ENCODE measurements at regions not wholly inside any gene's neighbourhood (a gene's known extent, or its start where the extent isn't known, plus 50 kb on each side); places are given as distances from the start of the nearest gene placed in this dataset.

DNA sequence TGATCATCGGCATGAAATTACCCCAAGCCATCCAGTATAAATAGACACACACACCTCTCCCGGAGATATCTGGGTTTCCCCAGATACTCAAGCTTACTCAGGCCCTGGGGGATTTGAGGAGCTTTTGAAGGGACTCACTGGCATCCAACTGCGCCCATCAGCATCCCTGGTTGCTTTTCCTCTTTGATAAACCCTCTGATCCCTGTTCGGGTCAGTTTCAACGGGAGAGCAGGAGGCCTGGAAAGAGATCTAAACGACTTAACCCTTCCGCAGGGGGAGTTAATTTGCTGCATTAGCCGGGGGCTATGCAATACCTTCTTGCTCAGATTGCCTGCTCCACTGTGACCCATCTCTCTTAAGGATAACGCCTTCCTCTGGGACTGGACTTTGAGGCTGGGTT, 76.6 kb downstream of the MAF start:
- TF ChIP-seq, protein P1, sequence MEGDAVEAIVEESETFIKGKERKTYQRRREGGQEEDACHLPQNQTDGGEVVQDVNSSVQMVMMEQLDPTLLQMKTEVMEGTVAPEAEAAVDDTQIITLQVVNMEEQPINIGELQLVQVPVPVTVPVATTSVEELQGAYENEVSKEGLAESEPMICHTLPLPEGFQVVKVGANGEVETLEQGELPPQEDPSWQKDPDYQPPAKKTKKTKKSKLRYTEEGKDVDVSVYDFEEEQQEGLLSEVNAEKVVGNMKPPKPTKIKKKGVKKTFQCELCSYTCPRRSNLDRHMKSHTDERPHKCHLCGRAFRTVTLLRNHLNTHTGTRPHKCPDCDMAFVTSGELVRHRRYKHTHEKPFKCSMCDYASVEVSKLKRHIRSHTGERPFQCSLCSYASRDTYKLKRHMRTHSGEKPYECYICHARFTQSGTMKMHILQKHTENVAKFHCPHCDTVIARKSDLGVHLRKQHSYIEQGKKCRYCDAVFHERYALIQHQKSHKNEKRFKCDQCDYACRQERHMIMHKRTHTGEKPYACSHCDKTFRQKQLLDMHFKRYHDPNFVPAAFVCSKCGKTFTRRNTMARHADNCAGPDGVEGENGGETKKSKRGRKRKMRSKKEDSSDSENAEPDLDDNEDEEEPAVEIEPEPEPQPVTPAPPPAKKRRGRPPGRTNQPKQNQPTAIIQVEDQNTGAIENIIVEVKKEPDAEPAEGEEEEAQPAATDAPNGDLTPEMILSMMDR (IDR thresholded peaks at IDR 0.05): no peak
- TF ChIP-seq SIN3A (IDR thresholded peaks at IDR 0.05; ENCODE audit: borderline replicate concordance, insufficient read depth, low read depth, low read length): no peak
- TF ChIP-seq POLR2AphosphoS5 (IDR thresholded peaks at IDR 0.05; ENCODE audit: low read depth, low read length): no peak
- no peak for TF ChIP-seq TCF7L2 (IDR thresholded peaks at IDR 0.05; ENCODE audit: low read depth, low read length)
